Kidney capillary endothelial cell (primary cell): ENCODE measurements at regions not wholly inside any gene's neighbourhood (a gene's known extent, or its start where the extent isn't known, plus 50 kb on each side); places are given as distances from the start of the nearest gene placed in this dataset.

Experiments
- DNase-seq: peaks from one replicate; pipeline ENCODE4 v3.0.0-alpha.2; 2018; ENCODE audit warnings: low spot score

DNA sequence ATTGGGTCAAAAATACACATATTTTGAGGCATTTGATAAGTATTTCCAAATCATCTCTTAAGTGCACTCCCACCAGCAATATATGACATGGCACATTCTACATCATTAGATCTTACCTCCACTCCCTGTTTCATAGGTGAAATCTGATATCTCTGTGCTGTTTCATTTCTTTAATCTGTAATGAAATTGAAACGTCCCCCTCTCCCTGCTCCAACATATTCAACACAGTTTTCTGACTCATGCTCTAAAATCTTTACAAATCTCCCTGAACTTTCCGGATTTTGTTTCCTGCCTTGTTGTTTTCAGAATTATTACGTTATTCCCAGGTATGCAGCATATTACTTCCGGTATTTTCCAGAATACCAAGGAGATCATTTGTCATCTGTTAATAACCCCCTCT lies 66.1 kb upstream of the AKT3 start:
- no peak for DNase-seq

DNA sequence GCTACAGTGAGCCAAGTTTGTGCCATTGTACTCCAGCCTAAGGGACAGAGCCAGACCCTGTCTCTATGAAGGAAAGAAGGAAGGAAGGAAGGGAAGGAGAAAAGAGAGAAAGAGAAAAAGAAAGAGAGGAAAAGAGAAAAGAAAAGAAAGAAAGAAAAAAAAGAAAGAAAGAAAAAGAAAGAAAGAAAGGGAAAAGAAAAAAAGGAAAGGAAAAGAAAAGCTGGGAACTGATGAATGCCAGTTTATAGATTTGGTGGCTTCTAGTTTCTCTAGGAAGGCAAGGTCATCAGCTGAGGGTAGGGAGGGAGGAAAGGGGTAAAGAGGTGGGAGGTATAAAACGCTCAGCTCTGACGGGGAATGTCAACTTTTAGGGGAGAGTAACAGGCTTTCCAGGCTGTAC lies 62.3 kb upstream of the AKT3 start:
- no peak for DNase-seq

DNA sequence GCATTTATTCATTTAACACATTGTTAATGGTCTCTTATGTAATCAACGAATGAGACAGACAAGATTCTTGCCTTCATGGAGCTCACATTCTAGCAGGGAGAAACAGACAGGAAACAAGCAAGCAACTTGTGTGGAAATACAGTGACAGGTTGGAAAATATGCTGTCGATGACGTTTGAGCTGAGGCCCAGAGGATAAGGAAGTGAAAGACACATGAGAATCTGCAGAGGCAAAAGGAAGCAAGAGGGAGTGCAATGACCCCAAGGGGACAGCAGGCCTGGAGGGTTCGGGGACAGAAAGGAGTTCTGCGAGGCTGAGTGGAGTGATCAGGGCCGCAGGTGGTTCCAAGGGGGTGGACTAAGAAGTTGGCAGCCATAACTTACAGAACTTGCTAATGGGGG lies 60.6 kb upstream of the AKT3 start:
- no peak for DNase-seq

DNA sequence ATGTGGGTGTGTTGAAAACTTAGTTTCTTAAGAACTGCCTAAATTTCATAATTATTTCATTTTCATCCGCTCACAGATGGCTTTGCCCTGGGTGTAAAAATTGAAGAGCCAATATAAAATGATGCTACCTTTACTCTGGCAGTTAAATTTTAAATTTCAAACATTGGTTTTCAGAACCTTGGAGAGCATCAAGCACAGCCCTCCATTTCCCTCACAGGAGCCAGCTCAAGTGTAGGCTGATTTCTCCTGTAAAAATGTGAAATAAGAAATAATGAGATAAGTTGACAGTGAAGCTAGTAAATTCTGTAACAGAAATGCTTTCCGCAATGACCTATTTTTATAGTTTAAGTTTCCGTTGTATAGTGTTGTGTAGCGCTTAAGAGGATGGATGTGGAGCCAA lies 53.9 kb upstream of the AKT3 start:
- DNase-seq: no peak

DNA sequence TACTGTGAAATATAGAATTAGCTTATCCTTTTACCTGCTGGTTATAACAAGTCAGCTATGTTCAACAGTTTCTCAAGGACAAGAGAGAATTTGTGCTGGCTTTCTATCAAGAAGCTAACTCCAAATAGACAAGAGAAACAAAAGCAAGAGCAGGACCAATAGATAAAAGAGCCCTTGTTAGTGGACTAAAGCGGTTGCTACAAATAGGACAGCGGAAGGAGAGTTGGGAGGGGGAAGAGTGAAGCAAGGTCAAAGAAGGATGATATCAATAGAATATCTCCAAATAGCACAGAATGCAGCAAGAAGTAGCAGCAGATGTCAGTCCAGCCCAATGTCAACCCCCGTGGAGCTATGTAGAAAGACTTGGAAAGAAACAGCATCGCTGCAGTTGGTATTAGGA lies 53.0 kb upstream of the AKT3 start:
- no peak for DNase-seq

DNA sequence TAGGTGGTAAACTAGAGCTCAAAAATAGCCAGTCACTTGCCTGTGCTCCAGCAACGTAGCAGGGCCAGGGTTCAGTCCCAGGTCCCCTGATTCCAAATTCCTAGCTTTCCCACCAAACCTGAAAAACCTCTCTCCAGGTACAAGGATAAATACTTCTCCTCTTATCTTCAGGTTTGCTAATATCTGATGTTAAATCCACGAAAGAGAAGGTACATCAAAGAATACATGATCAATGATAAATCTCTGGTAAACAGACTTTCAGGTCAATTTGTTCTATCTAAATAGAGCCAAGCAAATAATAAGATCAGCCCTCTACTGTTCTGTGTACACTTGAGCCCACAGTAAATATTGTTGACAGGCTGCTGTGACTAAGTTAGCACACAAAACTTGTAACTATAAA lies 52.1 kb upstream of the AKT3 start:
- DNase-seq: no peak
